Prostate gland (tissue), 2 donors: ENCODE measurements at regions not wholly inside any gene's neighbourhood (a gene's known extent, or its start where the extent isn't known, plus 50 kb on each side); places are given as distances from the start of the nearest gene placed in this dataset.

Experiments
- DNase-seq: peaks from one replicate; pipeline ENCODE4 v3.0.0-alpha.2; 2019; ENCODE audit warnings: low spot score
- H3K27ac ChIP-seq, 2 donors: fragments of 200-600 bp; sonication (generic); 2 replicates each; pipeline ENCODE4 v1.5.1; 2017 to 2019
- H3K27me3 ChIP-seq: fragments of 200-600 bp; sonication (generic); replicated peaks from 2 replicates; pipeline ENCODE4 v1.5.1; 2019; ENCODE audit not compliant: insufficient read depth
- H3K36me3 ChIP-seq, 2 donors: fragments of 200-600 bp; sonication (generic); 1 replicate in 1 of 2; 2 replicates in 1 of 2; pipeline versions ENCODE4 v1.5.1 to v1.8.1; 2017 to 2019
- H3K4me1 ChIP-seq: fragments of 200-600 bp; sonication (generic); replicated peaks from 2 replicates; pipeline ENCODE4 v1.5.1; 2019
- H3K4me3 ChIP-seq, 2 donors: fragments of 200-600 bp; sonication (generic); 2 replicates each; pipeline ENCODE4 v1.5.1; 2017 to 2019
- H3K9me3 ChIP-seq: fragments of 200-600 bp; sonication (generic); 2 replicates; pipeline ENCODE4 v1.5.1; 2017
- POLR2A ChIP-seq: fragments of 450-650 bp; IDR thresholded peaks from one replicate; pipeline ENCODE4 v1.6.1; 2016; ENCODE audit warnings: antibody characterized with exemption, mild to moderate bottlenecking
- POLR2AphosphoS5 ChIP-seq: sonication (generic); formaldehyde crosslinking; IDR thresholded peaks from one replicate; pipeline ENCODE4 v1.6.1; 2017; ENCODE audit warnings: antibody characterized with exemption
- WGBS: methylation state at CpG from one replicate; pipeline ENCODE4 v1.1.5; 2018; 5-methylcytosine and 5-hydroxymethylcytosine counted together
- intact Hi-C: fragments of 100-400 bp; cut with DNase I; formaldehyde crosslinking; loops from one replicate; pipeline ENCODE4 v1.14.2; 2022
- TF ChIP-seq, protein P1 (sequence below), 4 experiments: fragments of 200-600 bp in 2 of 4; fragments of 450-650 bp in 2 of 4; sonication (generic) in 2 of 4; IDR thresholded peaks; 1 replicate in 3 of 4; 2 replicates in 1 of 4; pipeline ENCODE4 v1.5.1; 2016 to 2019; ENCODE audit warnings: antibody characterized with exemption in 4 of 4, mild to moderate bottlenecking in 2 of 4, moderate library complexity in 2 of 4

DNA sequence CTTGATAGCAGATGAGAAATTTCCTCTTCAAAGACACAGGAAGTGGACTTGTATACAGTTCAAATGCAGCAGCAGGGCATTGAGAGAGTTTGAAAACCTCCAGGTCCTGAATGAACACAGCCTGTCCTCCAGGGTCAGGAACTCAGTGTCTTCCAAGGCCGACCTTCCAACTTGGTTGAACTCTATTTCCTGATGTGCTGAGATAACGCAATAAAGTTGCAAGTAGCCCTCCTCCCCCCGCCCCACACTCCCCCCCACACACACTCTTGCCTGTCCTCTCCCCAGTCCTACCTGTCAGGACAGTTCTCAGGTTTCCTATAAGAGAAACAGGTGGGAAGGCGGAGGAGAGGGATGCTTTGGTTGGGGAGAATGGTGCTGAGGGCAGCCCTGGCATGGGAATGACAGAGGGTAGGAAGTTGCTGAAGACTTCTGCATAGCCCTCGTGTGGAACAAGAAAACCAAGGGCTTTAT lies 90.0 kb downstream of the CCDC71L start:
- Histone ChIP-seq H3K36me3 (no peaks in the 10 kb centered on the region), H3K4me3 (no peak overlapping the region), H3K9me3 (no peaks in the 10 kb centered on the region), H3K27ac (no peak overlapping the region), H3K27me3 (no peaks in the 10 kb centered on the region), H3K4me1 (no peaks in the 10 kb centered on the region)
- no peak for TF ChIP-seq POLR2A
- TF ChIP-seq, protein P1, sequence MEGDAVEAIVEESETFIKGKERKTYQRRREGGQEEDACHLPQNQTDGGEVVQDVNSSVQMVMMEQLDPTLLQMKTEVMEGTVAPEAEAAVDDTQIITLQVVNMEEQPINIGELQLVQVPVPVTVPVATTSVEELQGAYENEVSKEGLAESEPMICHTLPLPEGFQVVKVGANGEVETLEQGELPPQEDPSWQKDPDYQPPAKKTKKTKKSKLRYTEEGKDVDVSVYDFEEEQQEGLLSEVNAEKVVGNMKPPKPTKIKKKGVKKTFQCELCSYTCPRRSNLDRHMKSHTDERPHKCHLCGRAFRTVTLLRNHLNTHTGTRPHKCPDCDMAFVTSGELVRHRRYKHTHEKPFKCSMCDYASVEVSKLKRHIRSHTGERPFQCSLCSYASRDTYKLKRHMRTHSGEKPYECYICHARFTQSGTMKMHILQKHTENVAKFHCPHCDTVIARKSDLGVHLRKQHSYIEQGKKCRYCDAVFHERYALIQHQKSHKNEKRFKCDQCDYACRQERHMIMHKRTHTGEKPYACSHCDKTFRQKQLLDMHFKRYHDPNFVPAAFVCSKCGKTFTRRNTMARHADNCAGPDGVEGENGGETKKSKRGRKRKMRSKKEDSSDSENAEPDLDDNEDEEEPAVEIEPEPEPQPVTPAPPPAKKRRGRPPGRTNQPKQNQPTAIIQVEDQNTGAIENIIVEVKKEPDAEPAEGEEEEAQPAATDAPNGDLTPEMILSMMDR (IDR thresholded peaks at IDR 0.05): no peak
- WGBS: 45% methylated on average over 5 of the region's 5 CpGs
- intact Hi-C loops: no loop called here
- no peak for DNase-seq

DNA sequence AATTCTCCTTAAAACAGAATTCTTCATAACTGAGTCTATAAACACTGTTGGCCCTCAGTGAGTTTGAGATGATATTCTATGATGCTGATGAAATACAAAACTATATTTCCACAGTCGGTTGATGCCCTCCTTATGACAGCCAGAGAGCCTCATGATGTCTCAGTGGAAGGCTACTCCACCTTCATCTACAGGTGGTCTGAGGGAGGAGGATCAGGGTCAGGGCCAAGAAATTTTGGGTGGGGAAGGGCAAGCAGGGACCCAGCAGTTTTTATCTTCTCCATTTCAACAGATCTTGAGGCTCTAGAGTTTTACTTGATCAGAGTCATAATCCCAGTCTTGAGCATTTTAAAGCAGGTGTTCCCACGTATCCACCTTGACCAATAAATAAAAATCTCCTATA lies 90.8 kb downstream of the CCDC71L start:
- intact Hi-C loops: no loop called here
- 94% methylated on average over 2 of the region's 2 CpGs for WGBS

DNA sequence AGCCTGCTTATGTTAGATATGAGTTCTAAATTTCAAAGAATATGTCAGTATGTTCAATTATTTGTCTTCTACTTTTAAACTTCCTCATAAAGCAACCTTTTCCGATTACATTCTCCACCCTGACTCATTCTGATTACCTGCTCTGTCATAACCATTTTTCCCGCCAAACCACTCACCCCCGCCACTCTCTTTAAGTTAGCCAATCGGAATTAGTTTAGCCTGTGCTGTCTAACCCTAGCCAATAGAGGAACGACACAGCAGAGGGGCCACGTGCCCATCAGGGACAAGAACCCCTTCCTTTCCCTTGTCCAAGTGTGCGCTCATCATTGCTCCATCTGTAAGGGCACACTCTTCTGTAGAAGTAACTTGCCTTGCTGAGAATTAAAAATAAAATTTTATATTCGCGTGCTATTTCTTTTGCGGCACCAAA lies 91.4 kb downstream of the CCDC71L start:
- TF ChIP-seq POLR2AphosphoS5: no peak
- TF ChIP-seq, protein P1 (IDR thresholded peaks at IDR 0.05): no peak
- TF ChIP-seq POLR2A: no peak

More for the DNA sequence above, 90.8 kb downstream of the CCDC71L start:
- H3K4me1 ChIP-seq: no peaks in the 10 kb centered on the region
- no peaks in the 10 kb centered on the region for H3K9me3 ChIP-seq
- TF ChIP-seq, protein P1 (IDR thresholded peaks at IDR 0.05): no peak
- TF ChIP-seq POLR2A (no peak), POLR2AphosphoS5 (no peak)
- no peak overlapping the region for H3K27ac ChIP-seq
- H3K4me3 ChIP-seq: no peak overlapping the region
- no peaks in the 10 kb centered on the region for H3K36me3 ChIP-seq
- DNase-seq: no peak
- H3K27me3 ChIP-seq: no peaks in the 10 kb centered on the region

DNA sequence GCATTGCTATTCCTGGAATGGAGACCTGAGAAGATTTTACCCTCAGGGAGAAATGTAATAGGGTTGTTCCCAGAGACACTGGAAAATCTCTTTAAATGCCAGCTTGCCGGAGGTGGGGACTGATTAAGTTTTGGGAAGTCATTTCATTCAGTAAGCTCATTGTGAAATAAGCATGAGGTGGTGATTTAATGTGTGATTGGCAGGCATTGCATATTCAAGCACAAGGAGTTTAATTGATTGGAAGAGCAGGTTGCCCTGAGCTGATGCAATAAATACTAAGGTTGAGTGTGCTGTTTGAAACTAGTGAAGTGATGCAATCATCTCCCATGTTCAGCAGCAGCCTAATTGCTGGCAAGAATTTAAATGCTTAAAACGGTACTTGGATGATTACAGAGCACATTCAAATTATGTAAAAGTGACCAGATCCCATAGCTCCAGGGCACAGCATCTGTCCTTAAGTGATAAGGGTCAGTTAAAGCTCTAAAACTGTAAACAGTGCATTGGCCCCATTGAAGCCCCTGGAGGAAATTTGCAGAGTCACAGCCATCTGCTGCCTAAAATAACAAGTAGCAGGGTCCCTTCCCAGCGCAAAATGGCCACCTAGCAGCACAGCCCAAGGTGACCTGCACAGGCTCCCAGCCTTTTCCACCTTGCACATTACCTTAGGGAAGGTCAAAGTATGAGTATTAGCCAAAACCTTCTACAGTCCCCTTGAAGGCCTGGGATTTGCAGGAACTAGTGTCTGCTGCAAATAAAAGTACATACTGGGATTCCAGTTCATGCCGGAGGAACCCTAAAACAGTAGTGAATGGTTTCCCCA lies 92.1 kb downstream of the CCDC71L start:
- Histone ChIP-seq H3K4me1 (no peaks in the 10 kb centered on the region), H3K9me3 (no peaks in the 10 kb centered on the region), H3K27me3 (no peaks in the 10 kb centered on the region), H3K4me3 (no peak overlapping the region), H3K27ac (no peak overlapping the region), H3K36me3 (no peaks in the 10 kb centered on the region)
- peak; percentile 34 for DNase-seq
- 59% methylated on average over 4 of the region's 4 CpGs for WGBS
- intact Hi-C loops: no loop called here
- TF ChIP-seq POLR2A (no peak), POLR2AphosphoS5 (peak; percentile 55)
- TF ChIP-seq, protein P1 (IDR thresholded peaks at IDR 0.05): no peak

More for the DNA sequence above, 91.4 kb downstream of the CCDC71L start:
- Histone ChIP-seq H3K9me3 (no peaks in the 10 kb centered on the region), H3K27ac (no peak overlapping the region), H3K27me3 (no peaks in the 10 kb centered on the region), H3K4me3 (no peak overlapping the region), H3K36me3 (no peaks in the 10 kb centered on the region), H3K4me1 (no peaks in the 10 kb centered on the region)
- DNase-seq: no peak
- WGBS: 94% methylated on average over 10 of the region's 10 CpGs
- intact Hi-C loops: no loop called here
